ENCODE measurements at regions not wholly inside any gene's neighbourhood (a gene's known extent, or its start where the extent isn't known, plus 50 kb on each side); places are given as distances from the start of the nearest gene placed in this dataset.

DNA sequence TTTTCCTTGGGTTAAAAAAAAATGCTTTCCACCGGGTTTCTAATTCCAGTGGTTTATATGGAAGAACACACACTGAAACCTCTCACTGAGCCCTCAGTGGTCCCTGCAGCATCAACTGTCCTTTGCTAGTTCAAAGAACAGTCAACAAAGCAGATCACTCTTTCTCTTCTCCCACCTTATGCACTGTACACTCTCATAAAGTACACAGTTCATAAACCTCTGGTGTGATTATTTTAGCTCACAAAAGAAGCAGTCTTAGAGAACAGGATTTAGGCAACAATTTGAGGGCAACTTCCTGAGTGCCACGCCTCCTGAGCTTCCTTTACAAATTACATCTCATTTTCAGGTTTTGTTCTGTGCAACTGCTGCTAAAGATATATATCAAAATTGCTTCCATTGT is 728.4 kb upstream of the GOLIM4 start:
- H4K20me1 ChIP-seq (ENCODE audit: insufficient read depth, low read length), result no peaks in the 10 kb centered on the region
- H3K27me3 ChIP-seq (ENCODE audit: control insufficient read depth, insufficient read depth, low read length), result no peaks in the 10 kb centered on the region
- no peak overlapping the region for H3K14ac ChIP-seq (replicated peaks; ENCODE audit: low read depth, low read length)
- no CpG with 5 or more reads among the region's 2 CpGs for WGBS, 2 experiments (ENCODE audit: extremely low coverage in 2 of 2, insufficient read length in 1 of 2)
- H3K9me3 ChIP-seq (ENCODE audit: control insufficient read depth, insufficient read depth, low read length), result no peaks in the 10 kb centered on the region
- intact Hi-C loops (cut with micrococcal nuclease), result no loop called here
- H2AFZ ChIP-seq (replicated peaks; ENCODE audit: low read length, poor library complexity), result no peak overlapping the region
- no peak overlapping the region for H4K91ac ChIP-seq (ENCODE audit: insufficient read depth, low read depth, low read length)
- H3K4ac ChIP-seq (ENCODE audit: low read depth, low read length), result no peak overlapping the region
- no peaks in the 10 kb centered on the region for H3K36me3 ChIP-seq (ENCODE audit: control insufficient read depth, insufficient read depth, low read length)
- no peak overlapping the region for H3K18ac ChIP-seq (ENCODE audit: low read depth, low read length)
- no peak overlapping the region for H3K9ac ChIP-seq (ENCODE audit: low read depth, low read length)
- H2AK9ac ChIP-seq (replicated peaks; ENCODE audit: low read depth, low read length, poor library complexity), result no peak overlapping the region
- H3K23ac ChIP-seq (ENCODE audit: low read depth, low read length), result no peak overlapping the region
- no peak for DNase-seq
- in situ Hi-C loops (cut with MboI; ENCODE audit: low sequenced_read_pairs), result no loop called here
- H2BK15ac ChIP-seq (ENCODE audit: low read depth, low read length), result no peak overlapping the region
- no peaks in the 10 kb centered on the region for H3K9me1 ChIP-seq (ENCODE audit: insufficient read depth, low read length)
- CTCF ChIA-PET, result interaction anchor here (0.6 kb wide), 2 partner anchors 71 to 267 kb away, joined by 3 read pairs; no protein-coding TSS in a partner anchor
- no peak overlapping the region for H3K27ac ChIP-seq (ENCODE audit: insufficient read depth, low read length)
- H3K4me2 ChIP-seq (ENCODE audit: low read depth, low read length), result no peak overlapping the region
- no peak overlapping the region for H2AK5ac ChIP-seq (ENCODE audit: low read depth, low read length)
- H2BK20ac ChIP-seq (ENCODE audit: low read depth, low read length), result no peak overlapping the region
- no peak overlapping the region for H3K4me3 ChIP-seq (ENCODE audit: insufficient read depth, low read depth, low read length)
- no peak overlapping the region for H2BK120ac ChIP-seq (ENCODE audit: low read depth, low read length)
- no peaks in the 10 kb centered on the region for H3K79me1 ChIP-seq (ENCODE audit: low read depth in 1 of 2, low read length in 2 of 2)
- POLR2A ChIA-PET (ENCODE audit: unreplicated experiment), result no interaction called here
- no peak overlapping the region for H4K8ac ChIP-seq (ENCODE audit: low read depth in 2 of 2, low read length in 2 of 2)
- BruUV-seq (replicated peaks), result no TSS peak
- no peaks in the 10 kb centered on the region for H3K4me1 ChIP-seq (ENCODE audit: control insufficient read depth, insufficient read depth, low read length)
- dilution Hi-C loops (cut with HindIII; ENCODE audit: low sequenced_read_pairs, unreplicated experiment), result no loop called here
- no peak overlapping the region for H2BK5ac ChIP-seq (ENCODE audit: low read depth, low read length, poor library complexity, severe bottlenecking)
- ATAC-seq (ENCODE audit: low read depth), result no peak
- H4K5ac ChIP-seq (ENCODE audit: low read depth, low read length), result no peak overlapping the region
- TF ChIP-seq CEBPB (IDR thresholded peaks at IDR 0.05; ENCODE audit: low read depth, low read length) (no peak), SMC3 (IDR thresholded peaks at IDR 0.05; ENCODE audit: low read depth, low read length) (no peak), MXI1 (IDR thresholded peaks at IDR 0.05; ENCODE audit: borderline replicate concordance, low read depth, low read length) (no peak)
- H3K56ac ChIP-seq (ENCODE audit: extremely low read depth, insufficient read depth, low read length), result no peak overlapping the region
